ENCODE measurements at regions not wholly inside any gene's neighbourhood (a gene's known extent, or its start where the extent isn't known, plus 50 kb on each side); places are given as distances from the start of the nearest gene placed in this dataset.
"Not testable (repeated sequence)": the region's sequence is repeated elsewhere in the genome, so short reads cannot be mapped to it uniquely, and the experiment has no call there.

DNA sequence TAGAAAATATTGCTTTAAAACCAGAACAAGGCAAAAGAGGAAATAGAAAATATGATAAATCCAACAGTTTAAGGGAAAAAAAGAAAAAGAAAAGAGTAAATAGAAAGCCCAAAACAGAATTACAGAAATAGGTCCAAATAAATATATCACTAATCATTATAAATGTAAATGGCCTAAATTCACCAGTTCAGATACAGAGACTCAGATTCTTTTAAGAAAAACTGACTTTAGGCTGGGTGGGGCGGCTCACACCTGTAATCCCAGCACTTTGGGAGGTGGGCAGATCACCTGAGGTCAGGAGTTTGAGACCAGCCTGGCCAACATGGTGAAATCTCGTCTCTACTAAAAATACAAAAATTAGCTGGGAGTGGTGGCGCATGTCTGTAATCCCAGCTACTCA, 79.7 kb upstream of the RASGRP1 start:
- TF ChIP-seq, protein P1, sequence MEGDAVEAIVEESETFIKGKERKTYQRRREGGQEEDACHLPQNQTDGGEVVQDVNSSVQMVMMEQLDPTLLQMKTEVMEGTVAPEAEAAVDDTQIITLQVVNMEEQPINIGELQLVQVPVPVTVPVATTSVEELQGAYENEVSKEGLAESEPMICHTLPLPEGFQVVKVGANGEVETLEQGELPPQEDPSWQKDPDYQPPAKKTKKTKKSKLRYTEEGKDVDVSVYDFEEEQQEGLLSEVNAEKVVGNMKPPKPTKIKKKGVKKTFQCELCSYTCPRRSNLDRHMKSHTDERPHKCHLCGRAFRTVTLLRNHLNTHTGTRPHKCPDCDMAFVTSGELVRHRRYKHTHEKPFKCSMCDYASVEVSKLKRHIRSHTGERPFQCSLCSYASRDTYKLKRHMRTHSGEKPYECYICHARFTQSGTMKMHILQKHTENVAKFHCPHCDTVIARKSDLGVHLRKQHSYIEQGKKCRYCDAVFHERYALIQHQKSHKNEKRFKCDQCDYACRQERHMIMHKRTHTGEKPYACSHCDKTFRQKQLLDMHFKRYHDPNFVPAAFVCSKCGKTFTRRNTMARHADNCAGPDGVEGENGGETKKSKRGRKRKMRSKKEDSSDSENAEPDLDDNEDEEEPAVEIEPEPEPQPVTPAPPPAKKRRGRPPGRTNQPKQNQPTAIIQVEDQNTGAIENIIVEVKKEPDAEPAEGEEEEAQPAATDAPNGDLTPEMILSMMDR (IDR thresholded peaks at IDR 0.05): not testable (repeated sequence)
- TF ChIP-seq, protein P2, sequence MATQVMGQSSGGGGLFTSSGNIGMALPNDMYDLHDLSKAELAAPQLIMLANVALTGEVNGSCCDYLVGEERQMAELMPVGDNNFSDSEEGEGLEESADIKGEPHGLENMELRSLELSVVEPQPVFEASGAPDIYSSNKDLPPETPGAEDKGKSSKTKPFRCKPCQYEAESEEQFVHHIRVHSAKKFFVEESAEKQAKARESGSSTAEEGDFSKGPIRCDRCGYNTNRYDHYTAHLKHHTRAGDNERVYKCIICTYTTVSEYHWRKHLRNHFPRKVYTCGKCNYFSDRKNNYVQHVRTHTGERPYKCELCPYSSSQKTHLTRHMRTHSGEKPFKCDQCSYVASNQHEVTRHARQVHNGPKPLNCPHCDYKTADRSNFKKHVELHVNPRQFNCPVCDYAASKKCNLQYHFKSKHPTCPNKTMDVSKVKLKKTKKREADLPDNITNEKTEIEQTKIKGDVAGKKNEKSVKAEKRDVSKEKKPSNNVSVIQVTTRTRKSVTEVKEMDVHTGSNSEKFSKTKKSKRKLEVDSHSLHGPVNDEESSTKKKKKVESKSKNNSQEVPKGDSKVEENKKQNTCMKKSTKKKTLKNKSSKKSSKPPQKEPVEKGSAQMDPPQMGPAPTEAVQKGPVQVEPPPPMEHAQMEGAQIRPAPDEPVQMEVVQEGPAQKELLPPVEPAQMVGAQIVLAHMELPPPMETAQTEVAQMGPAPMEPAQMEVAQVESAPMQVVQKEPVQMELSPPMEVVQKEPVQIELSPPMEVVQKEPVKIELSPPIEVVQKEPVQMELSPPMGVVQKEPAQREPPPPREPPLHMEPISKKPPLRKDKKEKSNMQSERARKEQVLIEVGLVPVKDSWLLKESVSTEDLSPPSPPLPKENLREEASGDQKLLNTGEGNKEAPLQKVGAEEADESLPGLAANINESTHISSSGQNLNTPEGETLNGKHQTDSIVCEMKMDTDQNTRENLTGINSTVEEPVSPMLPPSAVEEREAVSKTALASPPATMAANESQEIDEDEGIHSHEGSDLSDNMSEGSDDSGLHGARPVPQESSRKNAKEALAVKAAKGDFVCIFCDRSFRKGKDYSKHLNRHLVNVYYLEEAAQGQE (IDR thresholded peaks at IDR 0.05; ENCODE audit: insufficient read depth in 1 of 2, low read depth in 2 of 2, low read length in 1 of 2): not testable (repeated sequence)
- TF ChIP-seq TCF7L2 (IDR thresholded peaks at IDR 0.05; ENCODE audit: low read depth, low read length); POLR2AphosphoS5 (IDR thresholded peaks at IDR 0.05; ENCODE audit: low read depth, low read length); SIN3A (IDR thresholded peaks at IDR 0.05; ENCODE audit: borderline replicate concordance, insufficient read depth, low read depth, low read length): not testable (repeated sequence)

All from Panc1 (cell line).